CD4-positive, alpha-beta memory T cell (primary cell): ENCODE measurements at regions not wholly inside any gene's neighbourhood (a gene's known extent, or its start where the extent isn't known, plus 50 kb on each side); places are given as distances from the start of the nearest gene placed in this dataset.

Experiments used
- CTCF ChIA-PET: fragments of 350-600 bp; sonication (Branson Sonifier 250); formaldehyde crosslinking; loops from one replicate; lab custom pipeline; 2021; ENCODE audit warnings: inconsistent platforms; ENCODE audit not compliant: partially characterized antibody; lab: Charles Lee
- POLR2A ChIA-PET: fragments of 350-600 bp; sonication (Branson Sonifier 250); formaldehyde crosslinking; loops from one replicate; lab custom pipeline; 2021; ENCODE audit not compliant: partially characterized antibody; lab: Charles Lee
- DNase-seq, 5 donors: peaks; one replicate each; pipeline versions ENCODE4 v3.0.0 to v3.0.0-alpha.2; 2020 to 2022; ENCODE audit warnings: mixed read lengths in 1 of 5
- H3K27ac ChIP-seq: one replicate; pipeline ENCODE4 v1.7.0; 2013; ENCODE audit warnings: low read depth, low read length
- H3K27me3 ChIP-seq: 2 replicates; pipeline ENCODE4 v1.7.0; 2013; ENCODE audit warnings: mild to moderate bottlenecking, low read length, moderate library complexity; ENCODE audit not compliant: insufficient read depth
- H3K36me3 ChIP-seq: 2 replicates; pipeline ENCODE4 v1.7.0; 2013; ENCODE audit warnings: mild to moderate bottlenecking, low read length, moderate library complexity; ENCODE audit not compliant: insufficient read depth
- H3K4me1 ChIP-seq: 2 replicates; pipeline ENCODE4 v1.7.0; 2013; ENCODE audit warnings: mild to moderate bottlenecking, low read length, moderate library complexity; ENCODE audit not compliant: insufficient read depth
- H3K4me3 ChIP-seq, 2 donors: one replicate each; pipeline ENCODE4 v1.7.0; 2013; ENCODE audit warnings: low read length in 2 of 2, mild to moderate bottlenecking in 1 of 2
- H3K9me3 ChIP-seq, 2 donors: one replicate each; pipeline ENCODE4 v1.7.0; 2013; ENCODE audit warnings: low read length in 2 of 2, control low read depth in 1 of 2; ENCODE audit not compliant: control insufficient read depth in 1 of 2
- H3K27ac Mint-ChIP-seq, 7 donors: one replicate each; pipeline ENCODE4 v1.8.0; 2020 to 2021; ENCODE audit warnings: mixed read lengths in 7 of 7, mild to moderate bottlenecking in 6 of 7, inconsistent platforms in 3 of 7, moderate library complexity in 3 of 7
- H3K27me3 Mint-ChIP-seq, 2 donors: one replicate each; pipeline ENCODE4 v1.8.0; 2020 to 2021; ENCODE audit warnings: mixed read lengths in 2 of 2
- H3K36me3 Mint-ChIP-seq, 2 donors: one replicate each; pipeline ENCODE4 v1.8.0; 2020 to 2021; ENCODE audit warnings: mixed read lengths in 2 of 2, inconsistent platforms in 1 of 2, mild to moderate bottlenecking in 1 of 2
- H3K4me1 Mint-ChIP-seq, 4 donors: one replicate each; pipeline ENCODE4 v1.8.0; 2020 to 2021; ENCODE audit warnings: mixed read lengths in 4 of 4, mild to moderate bottlenecking in 1 of 4
- H3K4me3 Mint-ChIP-seq, 8 donors: one replicate each; pipeline ENCODE4 v1.8.0; 2020 to 2021; ENCODE audit warnings: mixed read lengths in 8 of 8, mild to moderate bottlenecking in 7 of 8, moderate library complexity in 6 of 8, inconsistent platforms in 3 of 8
- H3K9me3 Mint-ChIP-seq, 8 donors: one replicate each; pipeline ENCODE4 v1.8.0; 2020 to 2021; ENCODE audit warnings: mixed read lengths in 8 of 8, mild to moderate bottlenecking in 5 of 8, inconsistent platforms in 3 of 8, moderate library complexity in 1 of 8
- intact Hi-C: fragments of 100-400 bp; cut with micrococcal nuclease; formaldehyde crosslinking; loops from one replicate; pipeline ENCODE4 v1.15.1; 2023

DNA sequence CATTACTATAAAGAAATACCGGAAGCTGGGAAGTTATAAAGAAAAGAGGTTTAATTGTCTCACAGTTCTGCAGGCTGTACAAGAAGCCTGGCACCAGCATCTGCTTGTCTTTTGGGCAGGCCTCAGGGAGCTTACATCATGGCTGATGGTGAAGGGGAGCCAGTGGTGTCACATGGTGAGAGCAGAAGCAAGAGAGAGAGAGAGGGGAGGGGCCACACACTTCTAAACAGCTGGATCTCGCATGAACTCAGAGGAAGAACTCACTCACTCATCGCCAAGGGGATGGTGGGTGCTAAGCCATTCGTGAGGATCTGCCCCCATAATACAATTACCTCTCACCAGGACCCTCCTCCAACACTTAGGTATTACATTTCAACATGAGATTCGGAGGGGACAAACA is 51.8 kb upstream of the ANKRD34C start:
- Mint-ChIP-seq H3K27ac (no peak overlapping the region), H3K9me3 (peaks cover 3 to 45% (median 27%) of the 10 kb centered on the region in 8 donors), H3K36me3 (no peaks in the 10 kb centered on the region), H3K27me3 (peaks cover 11 to 30% of the 10 kb centered on the region in 2 donors), H3K4me3 (no peak overlapping the region), H3K4me1 (no peaks in the 10 kb centered on the region)
- Histone ChIP-seq H3K27ac (no peak overlapping the region), H3K9me3 (peaks cover 0 to 6% of the 10 kb centered on the region in 2 donors), H3K4me3 (no peak overlapping the region), H3K4me1 (no peaks in the 10 kb centered on the region), H3K36me3 (no peaks in the 10 kb centered on the region), H3K27me3 (peaks cover 5% of the 10 kb centered on the region)
- ChIA-PET CTCF (no interaction called here), POLR2A (no interaction called here)
- DNase-seq, result no peak
- intact Hi-C loops, result no loop called here

- H3K36me3 ChIP-seq, result no peaks in the 10 kb centered on the region
- no peak overlapping the region for H3K4me3 ChIP-seq
- Mint-ChIP-seq H3K36me3 (no peaks in the 10 kb centered on the region), H3K4me3 (no peak overlapping the region), H3K27me3 (peaks cover 23 to 48% of the 10 kb centered on the region in 2 donors), H3K4me1 (no peaks in the 10 kb centered on the region), H3K9me3 (peaks cover 0 to 21% (median 4%) of the 10 kb centered on the region in 8 donors), H3K27ac (no peak overlapping the region)
- no peaks in the 10 kb centered on the region for H3K4me1 ChIP-seq
- no peak for DNase-seq
- H3K27ac ChIP-seq, result no peak overlapping the region
- intact Hi-C loops, result no loop called here
- ChIA-PET CTCF (no interaction called here), POLR2A (no interaction called here)
- peaks cover 5% of the 10 kb centered on the region for H3K27me3 ChIP-seq
- H3K9me3 ChIP-seq, result no peaks in the 10 kb centered on the region
Observed at GRCh38 chr15:79222808-79223207, 59.7 kb upstream of the ANKRD34C start.

DNA sequence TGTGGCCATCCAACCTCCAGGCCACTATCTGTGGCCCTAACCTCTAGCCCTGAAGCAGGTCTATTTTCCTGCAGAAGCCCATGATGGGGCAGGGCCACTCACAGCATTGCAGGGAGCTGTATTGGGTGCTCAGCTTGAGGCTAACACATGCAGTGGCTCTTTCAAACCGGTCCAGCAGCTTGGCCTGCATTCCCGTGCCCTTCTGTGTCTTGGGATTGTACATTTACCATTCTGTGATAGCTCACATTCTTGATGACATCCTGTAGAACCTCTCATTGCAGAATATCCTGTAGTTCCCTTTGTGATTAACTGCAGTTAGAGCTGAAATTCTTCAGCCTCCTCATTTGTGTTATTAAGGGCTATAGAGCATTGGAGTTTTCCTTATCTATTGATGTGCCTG is 60.8 kb upstream of the ANKRD34C start:
- H3K27ac Mint-ChIP-seq, result no peak overlapping the region
- ChIA-PET CTCF (no interaction called here), POLR2A (no interaction called here)
- H3K27me3 Mint-ChIP-seq, result peaks cover 22 to 47% of the 10 kb centered on the region in 2 donors
- Histone ChIP-seq H3K27me3 (peaks cover 5% of the 10 kb centered on the region), H3K27ac (no peak overlapping the region), H3K9me3 (peaks cover 0 to 4% of the 10 kb centered on the region in 2 donors), H3K36me3 (no peaks in the 10 kb centered on the region), H3K4me1 (no peaks in the 10 kb centered on the region), H3K4me3 (no peak overlapping the region)
- intact Hi-C loops, result no loop called here
- no peak for DNase-seq
- H3K36me3 Mint-ChIP-seq, result no peaks in the 10 kb centered on the region
- H3K4me3 Mint-ChIP-seq, result no peak overlapping the region
- no peaks in the 10 kb centered on the region for H3K4me1 Mint-ChIP-seq
- H3K9me3 Mint-ChIP-seq, result peaks cover 4 to 25% (median 8%) of the 10 kb centered on the region in 8 donors

- Histone ChIP-seq H3K36me3 (no peaks in the 10 kb centered on the region), H3K27ac (no peak overlapping the region), H3K4me1 (no peaks in the 10 kb centered on the region), H3K4me3 (no peak overlapping the region), H3K27me3 (no peaks in the 10 kb centered on the region), H3K9me3 (peaks cover 0 to 4% of the 10 kb centered on the region in 2 donors)
- H3K36me3 Mint-ChIP-seq, result no peaks in the 10 kb centered on the region
- intact Hi-C loops, result no loop called here
- ChIA-PET POLR2A (no interaction called here), CTCF (no interaction called here)
- peaks cover 4 to 16% (median 10%) of the 10 kb centered on the region in 8 donors for H3K9me3 Mint-ChIP-seq
- no peaks in the 10 kb centered on the region for H3K4me1 Mint-ChIP-seq
- no peak overlapping the region for H3K27ac Mint-ChIP-seq
- H3K27me3 Mint-ChIP-seq, result peaks cover 23 to 47% of the 10 kb centered on the region in 2 donors
- no peak overlapping the region for H3K4me3 Mint-ChIP-seq
- no peak for DNase-seq
Observed at GRCh38 chr15:79219393-79220056, 63.0 kb upstream of the ANKRD34C start.

DNA sequence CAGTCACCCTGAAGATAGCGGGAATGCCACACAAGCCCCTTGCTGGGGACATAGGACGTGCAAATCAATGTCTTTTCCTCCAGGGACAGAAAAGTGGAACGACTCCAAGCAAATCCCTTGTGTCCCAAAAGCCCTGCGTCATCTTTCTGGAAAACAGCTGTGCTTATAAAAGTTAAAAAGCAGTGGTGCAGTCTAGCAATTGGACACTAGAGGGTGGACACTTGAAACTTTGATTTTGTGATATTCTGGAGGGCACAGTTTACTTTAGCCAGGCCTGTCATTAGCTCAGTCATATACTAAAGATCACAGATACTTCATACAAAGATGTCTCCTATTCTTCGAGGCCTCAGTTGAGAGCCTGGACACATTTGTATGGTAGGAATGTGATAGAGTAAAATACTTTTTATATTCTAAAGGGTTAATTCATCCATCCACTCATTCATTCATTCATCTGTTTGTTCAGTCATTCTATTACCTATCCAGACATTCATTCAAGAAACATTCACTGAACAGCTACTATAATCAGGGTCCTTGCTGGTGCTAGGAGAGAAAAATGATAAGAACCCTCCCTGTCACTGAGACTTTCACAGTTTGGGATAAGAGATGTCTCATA is 63.8 kb upstream of the ANKRD34C start:
- Histone ChIP-seq H3K4me1 (no peaks in the 10 kb centered on the region), H3K27ac (no peak overlapping the region), H3K4me3 (no peak overlapping the region), H3K9me3 (peaks cover 0 to 4% of the 10 kb centered on the region in 2 donors), H3K36me3 (no peaks in the 10 kb centered on the region), H3K27me3 (no peaks in the 10 kb centered on the region)
- POLR2A ChIA-PET, result no interaction called here
- intact Hi-C loops, result no loop called here
- H3K4me1 Mint-ChIP-seq, result no peaks in the 10 kb centered on the region
- peaks cover 4 to 16% (median 10%) of the 10 kb centered on the region in 8 donors for H3K9me3 Mint-ChIP-seq
- CTCF ChIA-PET, result no interaction called here
- no peaks in the 10 kb centered on the region for H3K36me3 Mint-ChIP-seq
- no peak for DNase-seq
- peaks cover 25 to 51% of the 10 kb centered on the region in 2 donors for H3K27me3 Mint-ChIP-seq
- no peak overlapping the region for H3K4me3 Mint-ChIP-seq
- H3K27ac Mint-ChIP-seq, result no peak overlapping the region

- no peaks in the 10 kb centered on the region for H3K4me1 Mint-ChIP-seq
- H3K4me3 ChIP-seq, result no peak overlapping the region
- peaks cover 4 to 14% (median 10%) of the 10 kb centered on the region in 8 donors for H3K9me3 Mint-ChIP-seq
- H3K27me3 ChIP-seq, result peaks cover 4% of the 10 kb centered on the region
- ChIA-PET CTCF (interaction anchor here (0.6 kb wide), 1 partner anchor 351 kb away, joined by 5 read pairs; no protein-coding TSS in a partner anchor), POLR2A (no interaction called here)
- H3K9me3 ChIP-seq, result peaks cover 0 to 4% of the 10 kb centered on the region in 2 donors
- H3K36me3 Mint-ChIP-seq, result no peaks in the 10 kb centered on the region
- H3K27ac Mint-ChIP-seq, result no peak overlapping the region
- H3K4me1 ChIP-seq, result no peaks in the 10 kb centered on the region
- H3K36me3 ChIP-seq, result no peaks in the 10 kb centered on the region
- no peak overlapping the region for H3K4me3 Mint-ChIP-seq
- no peak overlapping the region for H3K27ac ChIP-seq
- intact Hi-C loops, result no loop called here
- peaks cover 39 to 50% of the 10 kb centered on the region in 2 donors for H3K27me3 Mint-ChIP-seq
- DNase-seq, result no peak
Observed at GRCh38 chr15:79213650-79214049, 68.9 kb upstream of the ANKRD34C start.

- Histone ChIP-seq H3K4me3 (no peak overlapping the region), H3K4me1 (no peaks in the 10 kb centered on the region), H3K36me3 (no peaks in the 10 kb centered on the region), H3K27ac (no peak overlapping the region), H3K9me3 (peaks cover 0 to 4% of the 10 kb centered on the region in 2 donors), H3K27me3 (peaks cover 4% of the 10 kb centered on the region)
- no peak for DNase-seq
- H3K4me1 Mint-ChIP-seq, result no peaks in the 10 kb centered on the region
- no peaks in the 10 kb centered on the region for H3K36me3 Mint-ChIP-seq
- no peak overlapping the region for H3K4me3 Mint-ChIP-seq
- H3K27ac Mint-ChIP-seq, result no peak overlapping the region
- peaks cover 4 to 14% (median 8%) of the 10 kb centered on the region in 8 donors for H3K9me3 Mint-ChIP-seq
- ChIA-PET CTCF (no interaction called here), POLR2A (no interaction called here)
- intact Hi-C loops, result no loop called here
- H3K27me3 Mint-ChIP-seq, result peaks cover 39 to 47% of the 10 kb centered on the region in 2 donors
Observed at GRCh38 chr15:79212589-79213157, 69.8 kb upstream of the ANKRD34C start.
